GM21737 (cell line): ENCODE measurements at regions not wholly inside any gene's neighbourhood (a gene's known extent, or its start where the extent isn't known, plus 50 kb on each side); places are given as distances from the start of the nearest gene placed in this dataset.
"Not testable (repeated sequence)": the region's sequence is repeated elsewhere in the genome, so short reads cannot be mapped to it uniquely, and the experiment has no call there.

Experiments
- ATAC-seq: cut with Tn5 transposase; IDR thresholded peaks from one replicate; pipeline ENCODE4 v1.9.1; 2021; ENCODE audit warnings: mild to moderate bottlenecking, moderate library complexity; ENCODE audit not compliant: unreplicated experiment

DNA sequence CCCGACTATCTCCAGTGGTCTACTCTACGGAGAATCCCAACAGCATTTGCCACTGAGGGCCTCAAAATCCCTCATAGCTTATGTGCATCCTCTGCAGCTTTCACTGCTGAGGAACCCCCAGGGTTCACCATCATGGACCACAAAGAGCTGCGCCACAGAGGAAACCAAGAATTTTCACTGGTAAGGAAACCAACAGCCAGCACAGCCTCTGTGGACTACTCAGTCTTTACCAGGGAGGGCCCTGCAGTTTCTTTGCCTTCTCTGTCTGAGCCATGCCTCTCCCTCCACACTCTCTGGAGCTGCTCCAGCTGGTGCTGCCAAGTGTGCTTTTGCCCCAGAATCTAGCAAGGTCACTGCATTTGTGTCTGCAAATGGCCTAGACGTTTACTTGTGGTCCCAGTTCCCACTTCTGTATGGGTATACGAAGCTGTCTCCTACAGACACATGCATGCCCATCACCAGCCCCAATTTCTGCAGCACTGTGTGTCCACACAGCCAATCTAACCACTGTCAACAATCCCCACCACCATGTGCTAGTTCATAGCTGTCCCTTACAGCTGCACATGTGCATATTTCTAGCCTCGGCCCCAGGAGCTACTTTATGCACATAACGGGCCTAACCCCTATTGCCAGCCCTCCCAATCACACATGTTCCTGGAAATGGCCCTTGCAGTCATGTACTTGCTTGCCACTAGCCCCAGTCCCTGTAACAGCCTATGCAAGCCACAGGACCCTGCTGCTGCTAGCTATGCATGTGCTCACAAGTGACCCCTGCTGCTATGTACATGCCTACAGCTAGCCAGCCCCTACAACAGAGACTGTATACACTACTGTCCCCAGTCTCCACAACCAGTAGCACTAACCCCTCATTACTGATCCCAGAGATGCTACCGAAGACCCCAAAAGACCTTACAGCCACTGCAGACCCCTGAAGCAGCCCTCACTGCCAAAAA, 1437.4 kb downstream of the CDH11 start:
- ATAC-seq: no peak

DNA sequence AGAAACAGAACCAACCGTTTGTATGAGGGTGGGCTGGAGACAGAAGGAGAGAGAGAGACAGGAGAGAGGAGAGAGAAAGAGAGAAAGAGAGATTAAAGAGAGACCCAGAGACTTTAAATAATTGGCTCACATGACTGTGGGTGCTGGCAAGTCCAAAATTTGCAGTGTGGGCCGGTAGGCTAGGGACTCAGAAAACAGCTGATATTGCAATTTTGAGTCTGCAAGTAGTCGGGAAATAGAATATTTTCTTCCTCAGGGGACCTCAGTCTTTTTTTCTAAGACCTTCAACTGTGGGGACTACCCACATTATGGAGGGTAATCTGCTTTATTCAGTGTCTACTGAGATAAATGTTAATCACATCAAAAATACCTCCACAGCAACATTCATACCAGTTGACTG, 1439.0 kb downstream of the CDH11 start:
- no peak for ATAC-seq

GRCh38 chr16:63672493-63672892, 1449.4 kb downstream of the CDH11 start:
- ATAC-seq: no peak

- ATAC-seq: no peak
Observed at GRCh38 chr16:63663155-63663554, 1458.7 kb downstream of the CDH11 start.

DNA sequence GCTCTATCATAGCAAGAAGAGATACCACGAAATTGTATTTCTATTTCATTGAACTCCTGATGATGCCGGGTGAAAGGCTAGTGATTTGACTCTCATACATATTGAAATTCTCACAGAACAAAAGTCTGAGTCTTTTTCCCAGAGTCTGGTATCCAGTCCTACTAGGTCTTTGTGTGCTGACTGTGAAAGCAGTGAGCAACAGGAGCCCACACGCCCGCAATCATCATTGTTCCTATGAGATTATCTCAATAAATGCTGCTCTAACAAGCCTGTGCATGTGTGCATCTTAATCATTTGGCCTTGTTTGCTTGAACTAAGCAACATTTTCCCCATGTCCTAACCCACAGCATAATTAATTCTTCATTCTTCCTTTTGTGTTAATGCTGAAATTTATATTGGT, 1466.0 kb downstream of the CDH11 start:
- no peak for ATAC-seq

GRCh38 chr16:63653044-63653839, 1468.6 kb downstream of the CDH11 start:
- no peak for ATAC-seq

DNA sequence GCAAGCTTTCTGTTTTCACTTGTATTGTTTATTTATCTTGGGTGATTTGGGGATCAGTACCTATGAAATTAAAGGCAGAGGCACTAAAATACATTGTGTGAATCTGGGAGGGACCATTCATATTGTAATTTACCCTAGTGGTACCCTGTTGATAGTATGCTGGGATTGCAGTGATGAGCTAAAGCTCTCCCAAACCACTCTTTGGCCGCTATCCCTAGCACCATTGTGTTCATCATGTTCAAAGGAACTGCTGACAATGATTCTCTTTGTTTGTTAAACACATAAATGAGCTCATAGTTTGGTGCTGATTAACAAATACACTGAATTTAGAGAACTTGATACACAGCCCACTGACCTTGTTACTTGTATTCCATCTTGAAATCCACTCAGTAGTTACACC, 1469.8 kb downstream of the CDH11 start:
- ATAC-seq: no peak

DNA sequence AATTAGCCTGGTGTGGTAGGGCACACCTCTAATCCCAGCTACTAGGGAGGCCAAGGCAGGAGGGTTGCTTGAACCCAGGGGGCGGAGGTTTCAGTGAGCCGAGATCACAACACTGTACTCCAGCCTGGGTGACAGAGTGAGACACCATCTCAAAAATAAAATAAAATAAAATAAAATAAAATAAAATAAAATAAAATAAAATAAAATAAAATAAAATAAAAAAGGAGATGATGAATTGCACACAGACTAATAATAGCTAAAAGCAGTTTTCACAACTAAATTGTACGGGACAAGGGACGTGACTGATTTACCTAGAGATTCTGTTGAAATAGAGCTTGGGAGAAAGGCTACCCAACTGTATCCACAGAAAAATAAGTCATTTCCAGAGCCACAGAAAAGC, 1471.3 kb downstream of the CDH11 start:
- no peak for ATAC-seq

DNA sequence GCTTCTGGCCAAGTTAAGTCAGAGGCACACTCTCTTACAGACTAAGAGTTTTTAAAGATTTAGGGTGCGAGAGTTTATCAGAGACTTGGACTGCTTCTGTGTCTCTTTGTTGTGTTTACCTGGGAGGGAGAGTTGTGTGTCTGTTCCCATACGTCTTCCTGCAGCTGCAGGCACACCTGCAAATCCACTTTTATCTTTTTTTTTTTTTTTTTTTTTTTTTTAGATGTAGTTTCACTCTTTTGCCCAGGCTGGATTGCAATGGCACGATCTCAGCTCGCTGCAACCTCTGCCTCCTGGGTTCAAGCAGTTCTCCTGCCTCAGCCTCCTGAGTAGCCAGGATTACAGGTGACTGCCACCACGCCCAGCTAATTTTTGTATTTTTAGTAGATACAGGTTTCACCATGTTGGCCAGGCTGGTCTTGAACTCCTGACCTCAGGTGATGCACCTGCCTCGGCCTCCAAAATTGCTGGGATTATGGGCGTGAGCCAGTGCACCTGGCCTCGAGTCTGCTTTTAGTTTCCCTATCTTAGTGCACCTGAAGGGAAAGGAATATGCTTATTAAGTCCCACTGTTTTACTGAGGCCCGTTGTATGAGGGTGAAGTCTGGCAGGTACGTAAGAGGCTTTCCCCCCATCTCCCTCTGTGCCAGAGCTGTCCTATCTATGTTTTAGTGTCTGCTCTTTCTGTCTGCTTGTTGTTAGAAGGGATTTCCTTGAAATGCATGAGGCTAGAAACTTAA, 1488.0 kb downstream of the CDH11 start:
- ATAC-seq: not testable (repeated sequence)

- no peak for ATAC-seq
Observed at GRCh38 chr16:63629272-63629671, 1492.6 kb downstream of the CDH11 start.

- ATAC-seq: no peak
Observed at GRCh38 chr16:63628812-63629211, 1493.1 kb downstream of the CDH11 start.

GRCh38 chr16:63625126-63625525, 1496.7 kb downstream of the CDH11 start:
- ATAC-seq: no peak

- no peak for ATAC-seq
Observed at GRCh38 chr16:63623551-63624039, 1498.3 kb downstream of the CDH11 start.

GRCh38 chr16:63618896-63619485, 1502.9 kb downstream of the CDH11 start:
- ATAC-seq: no peak

GRCh38 chr16:63617990-63618763, 1503.7 kb downstream of the CDH11 start:
- ATAC-seq: no peak

DNA sequence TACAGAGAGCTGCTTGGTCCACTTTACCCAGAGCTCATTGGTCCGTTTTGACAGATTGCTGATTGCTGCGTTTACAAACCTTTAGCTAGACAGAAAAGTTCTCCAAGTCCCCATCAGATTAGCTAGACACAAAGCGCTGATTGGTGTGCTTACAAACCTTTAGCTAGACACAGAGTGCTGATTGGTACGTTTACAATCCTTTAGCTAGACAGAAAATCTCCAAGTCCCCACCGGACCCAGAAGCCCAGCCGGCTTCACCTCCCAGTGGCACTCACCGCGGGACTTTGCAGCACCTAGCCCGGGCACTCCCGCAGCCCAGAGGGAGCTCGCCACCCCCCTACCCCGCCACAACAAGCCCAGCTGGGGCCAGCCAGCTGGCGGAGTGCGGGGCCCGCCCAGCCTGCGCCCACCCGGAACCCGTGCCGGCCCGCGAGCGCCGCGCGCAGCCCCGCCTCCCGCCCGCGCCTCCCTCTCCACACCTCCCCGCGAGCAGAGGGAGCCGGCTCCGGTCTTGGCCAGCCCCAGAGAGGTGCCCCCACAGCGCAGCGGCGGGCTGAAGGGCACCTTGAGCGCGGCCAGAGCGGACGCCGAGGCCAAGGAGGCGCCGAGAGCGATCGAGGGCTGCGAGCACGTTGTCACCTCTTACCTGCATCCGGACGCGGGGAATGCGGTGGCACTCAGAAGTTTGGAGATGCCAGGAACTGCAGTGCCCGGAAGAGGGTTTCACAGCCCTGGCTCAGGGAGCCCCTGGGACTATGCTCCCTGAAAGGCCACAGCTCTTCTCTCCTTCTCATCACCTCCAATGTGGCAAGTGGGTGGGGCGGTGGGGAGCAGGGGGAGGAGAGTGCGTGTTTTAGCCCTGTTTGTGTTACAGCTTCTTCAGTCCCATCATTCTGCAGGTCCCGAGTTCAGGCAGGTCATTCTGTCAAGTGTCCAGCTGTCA, 1504.5 kb downstream of the CDH11 start:
- ATAC-seq: no peak

- no peak for ATAC-seq
Observed at GRCh38 chr16:63614429-63614828, 1507.4 kb downstream of the CDH11 start.

GRCh38 chr16:63613701-63614100, 1508.2 kb downstream of the CDH11 start:
- ATAC-seq: no peak
